Stimulated activated CD8-positive, alpha-beta memory T cell treated with anti-CD3 and anti-CD28 coated beads, Interleukin-15, amount 100 ng/mL, for 48 hours (primary cell): ENCODE measurements at regions not wholly inside any gene's neighbourhood (a gene's known extent, or its start where the extent isn't known, plus 50 kb on each side); places are given as distances from the start of the nearest gene placed in this dataset.

Experiments
- DNase-seq, 2 donors: peaks; one replicate each; pipeline ENCODE4 v3.0.0-alpha.2; 2020; ENCODE audit warnings: low read depth in 2 of 2

GRCh38 chr18:32621034-32621433 lies 150.4 kb upstream of the GAREM1 start:
- DNase-seq: no peak

DNA sequence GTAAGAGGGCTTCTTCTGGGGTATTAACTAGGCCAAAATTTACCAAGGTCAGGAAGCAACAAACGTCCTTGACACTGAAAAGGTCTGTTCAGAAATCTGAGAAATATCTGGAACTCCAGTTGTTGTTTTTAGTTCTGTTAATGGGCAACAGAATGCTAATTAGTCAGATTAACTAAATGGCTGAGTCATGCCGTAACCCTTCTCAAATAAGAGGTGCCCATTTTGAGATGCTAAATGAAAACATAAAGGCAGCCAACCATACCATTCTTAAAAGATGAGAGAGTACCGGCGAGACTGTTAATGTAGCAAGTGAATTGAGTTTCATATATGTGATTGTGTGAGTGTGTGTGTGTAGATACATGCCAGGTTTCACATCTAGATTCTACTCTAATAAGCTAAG lies 147.9 kb upstream of the GAREM1 start:
- no peak for DNase-seq

- DNase-seq: no peak
Measured at GRCh38 chr18:32613821-32614220, 143.1 kb upstream of the GAREM1 start.

- DNase-seq: no peak
Measured at GRCh38 chr18:32612651-32613050, 142.0 kb upstream of the GAREM1 start.

DNA sequence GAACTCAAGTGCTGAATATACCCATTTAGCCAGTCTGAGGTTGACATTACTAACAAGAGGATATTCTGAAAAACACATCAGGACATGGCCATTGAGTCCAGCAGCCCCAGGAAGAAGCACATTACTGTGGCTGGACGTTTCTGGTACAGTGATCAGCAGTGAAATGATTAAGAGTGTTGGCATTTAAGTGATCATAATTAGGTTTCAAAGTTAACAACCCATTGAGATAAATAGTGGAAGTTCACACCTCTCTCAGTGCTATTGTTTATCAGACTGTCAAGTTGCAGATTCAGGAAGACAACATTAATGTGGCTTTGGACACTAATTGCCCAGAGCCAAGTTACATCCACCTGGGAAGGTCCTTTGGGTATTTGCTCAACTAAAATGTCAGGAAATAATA lies 139.5 kb upstream of the GAREM1 start:
- no peak for DNase-seq

DNA sequence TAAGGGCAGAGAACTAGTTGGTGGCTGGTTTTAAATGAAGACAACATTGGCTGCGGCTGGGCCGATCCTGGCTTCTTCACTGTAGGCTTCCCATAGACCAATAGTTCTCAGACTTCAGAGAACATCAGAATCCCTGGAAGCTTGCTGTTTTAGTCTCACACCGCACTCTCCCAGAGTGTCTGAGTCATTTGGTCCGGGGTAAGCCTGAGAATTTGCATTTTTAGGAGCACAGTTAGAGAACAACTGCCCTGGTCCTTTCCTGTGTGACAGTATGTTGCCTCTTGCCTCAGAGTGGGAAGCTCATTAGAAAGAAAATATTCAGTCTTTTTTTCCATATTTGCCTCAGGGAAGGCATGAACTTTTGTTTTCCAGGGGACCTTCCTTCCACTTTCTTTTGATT lies 137.1 kb upstream of the GAREM1 start:
- no peak for DNase-seq

DNA sequence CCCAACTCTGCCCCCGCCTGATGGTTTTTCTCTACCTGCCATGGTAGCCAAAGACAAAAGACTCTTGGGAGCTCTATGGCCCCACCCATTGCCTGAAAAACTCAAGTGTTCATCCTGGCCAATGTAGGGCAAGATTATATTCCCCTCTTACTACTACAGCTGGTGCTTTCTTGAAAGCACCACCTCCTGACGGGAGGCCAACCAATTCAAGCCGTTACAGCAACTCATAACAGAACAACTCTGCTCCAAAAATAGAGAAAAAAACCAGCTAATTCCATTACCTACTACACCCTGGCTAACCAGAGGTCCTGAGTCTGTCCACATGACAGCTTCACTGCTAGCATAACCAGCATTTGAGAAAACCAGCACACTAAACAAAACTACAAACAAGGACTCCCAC lies 127.5 kb upstream of the GAREM1 start:
- DNase-seq: no peak

GRCh38 chr18:32596501-32596900 lies 125.8 kb upstream of the GAREM1 start:
- DNase-seq: no peak

DNA sequence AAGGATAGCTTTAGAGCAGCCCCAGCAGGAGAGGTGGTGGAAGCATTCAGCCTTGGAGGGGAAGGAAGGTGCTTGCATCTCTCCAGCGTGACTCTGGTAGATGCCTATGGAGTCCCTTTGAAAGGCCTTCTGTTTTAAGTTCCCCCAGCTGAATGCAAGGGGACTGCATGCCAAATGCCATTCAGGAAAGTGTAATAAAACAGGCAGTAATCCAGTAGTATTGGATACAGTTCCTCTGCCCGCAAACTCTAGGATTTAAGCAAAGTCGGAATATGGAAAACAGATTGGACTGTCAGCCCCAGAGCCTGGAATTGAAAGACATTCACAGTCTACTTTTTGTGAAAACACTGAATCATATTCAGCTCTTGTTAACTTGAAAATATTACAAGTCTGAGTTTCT lies 125.2 kb upstream of the GAREM1 start:
- DNase-seq: no peak

DNA sequence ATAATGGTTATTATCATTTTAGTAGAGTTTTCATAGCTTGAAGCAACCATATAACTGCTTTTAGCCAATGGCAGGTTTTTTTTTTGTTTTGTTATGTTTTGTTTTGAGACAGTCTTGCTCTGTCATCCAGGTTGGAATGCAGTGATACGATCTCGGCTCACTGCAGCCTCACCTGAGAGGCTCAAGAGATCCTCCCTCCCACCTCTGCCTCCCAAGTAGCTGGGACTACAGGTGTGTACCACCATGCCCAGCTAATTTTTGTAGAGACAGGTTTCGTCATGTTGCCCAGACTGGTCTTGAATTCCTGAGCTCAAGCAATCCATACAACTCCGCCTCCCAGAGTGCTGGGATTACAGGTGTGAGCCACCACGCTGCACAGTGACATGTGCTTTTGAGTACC lies 117.5 kb upstream of the GAREM1 start:
- DNase-seq: no peak

DNA sequence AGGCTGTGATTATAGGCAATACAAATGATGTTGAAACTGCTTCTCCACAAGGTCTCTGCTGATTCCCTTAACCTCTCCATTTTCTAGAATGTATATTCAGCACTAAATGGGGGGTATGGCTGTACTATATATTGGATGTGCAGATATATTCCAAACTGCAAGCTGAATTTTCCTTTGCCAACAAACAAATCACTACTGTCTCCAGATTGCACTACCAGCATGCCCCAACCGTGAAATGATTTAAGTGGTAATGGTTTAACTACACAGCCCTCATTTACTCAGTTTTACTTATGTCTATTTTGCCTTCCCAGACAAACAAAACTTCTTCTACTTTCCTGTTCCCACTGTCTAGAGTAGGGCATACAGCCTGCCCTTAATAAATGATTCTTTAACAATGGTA lies 112.7 kb upstream of the GAREM1 start:
- DNase-seq: no peak

- DNase-seq: no peak
Measured at GRCh38 chr18:32582455-32582854, 111.8 kb upstream of the GAREM1 start.

DNA sequence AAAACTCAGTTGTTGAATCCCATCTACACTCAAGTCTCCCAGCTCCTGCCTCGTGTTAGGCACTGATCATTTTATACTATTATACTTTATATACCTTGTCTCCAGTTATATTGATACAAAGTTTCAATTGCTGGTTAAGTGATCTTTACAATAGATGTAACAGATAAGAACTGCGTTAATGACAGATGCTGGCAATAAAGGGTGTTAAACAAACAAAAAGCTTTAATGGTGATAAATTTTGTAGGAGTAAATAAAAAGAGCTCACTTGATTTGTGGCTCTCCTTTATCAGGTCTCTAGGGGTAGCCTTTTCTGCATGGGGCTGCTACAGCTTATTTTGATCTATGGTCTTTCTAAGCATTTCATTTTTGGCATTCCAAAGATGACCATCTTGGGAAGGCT lies 106.9 kb upstream of the GAREM1 start:
- DNase-seq: no peak

DNA sequence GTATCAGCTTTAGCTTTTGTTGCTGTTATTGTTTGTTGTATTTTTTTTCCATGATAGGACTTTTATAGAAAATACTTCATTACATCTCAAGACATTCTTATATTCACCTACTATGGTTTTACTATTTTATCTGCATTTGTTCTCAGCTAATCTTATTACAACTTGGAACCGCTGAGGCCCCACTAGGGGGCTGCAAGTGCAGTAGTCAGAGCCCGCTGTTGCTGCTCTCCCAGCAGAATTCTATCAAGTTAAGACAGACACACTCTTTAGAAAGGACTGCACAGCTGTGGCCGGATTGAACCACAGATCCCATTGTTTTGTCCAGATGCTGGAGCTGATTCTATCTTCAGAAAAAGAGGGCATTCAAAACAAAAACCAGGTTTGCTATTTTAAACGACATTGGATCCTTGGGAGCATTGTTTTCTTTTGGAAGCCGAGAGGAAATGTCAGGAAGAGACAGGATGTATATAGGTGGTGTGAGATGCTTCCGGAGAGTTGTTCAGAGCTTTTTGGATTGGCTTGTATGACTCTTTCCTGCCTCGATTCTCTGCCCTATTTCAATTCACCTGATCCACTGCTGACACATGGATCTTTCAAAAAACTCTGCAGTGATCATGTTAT lies 105.7 kb upstream of the GAREM1 start:
- no peak for DNase-seq

GRCh38 chr18:32566960-32567359 lies 96.3 kb upstream of the GAREM1 start:
- DNase-seq: no peak

GRCh38 chr18:32553640-32554365 lies 83.1 kb upstream of the GAREM1 start:
- DNase-seq: no peak

GRCh38 chr18:32553174-32553573 lies 82.5 kb upstream of the GAREM1 start:
- DNase-seq: no peak

DNA sequence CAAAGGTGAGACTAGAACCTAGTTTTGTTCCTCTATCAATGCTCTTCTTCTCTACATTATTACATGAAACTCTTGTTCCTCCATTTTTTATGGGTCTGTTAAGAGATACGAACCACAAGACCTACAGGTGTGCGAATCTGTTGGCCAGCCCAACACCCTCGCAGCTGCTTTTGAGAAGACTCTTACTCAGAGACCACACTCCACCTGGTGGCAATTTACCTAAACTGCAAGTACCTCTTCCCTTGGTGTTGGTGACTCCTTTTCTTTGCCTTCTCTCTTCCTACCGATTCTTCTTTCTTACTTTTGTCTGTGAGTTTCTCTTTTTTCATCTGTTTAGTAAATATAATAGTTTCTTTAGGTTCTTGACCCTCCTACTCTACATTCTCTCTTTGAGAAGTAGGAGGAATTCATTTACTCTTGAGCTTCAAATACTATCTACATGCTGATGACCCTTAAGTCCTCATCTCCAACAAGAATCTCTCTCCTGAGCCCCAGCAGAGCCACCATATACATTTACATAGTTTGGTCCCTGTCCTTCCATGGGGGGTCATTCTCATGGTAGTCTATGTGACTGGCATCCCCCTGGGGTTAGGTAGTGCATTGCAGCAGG lies 81.8 kb upstream of the GAREM1 start:
- peak; percentile 13 to 20 for DNase-seq

DNA sequence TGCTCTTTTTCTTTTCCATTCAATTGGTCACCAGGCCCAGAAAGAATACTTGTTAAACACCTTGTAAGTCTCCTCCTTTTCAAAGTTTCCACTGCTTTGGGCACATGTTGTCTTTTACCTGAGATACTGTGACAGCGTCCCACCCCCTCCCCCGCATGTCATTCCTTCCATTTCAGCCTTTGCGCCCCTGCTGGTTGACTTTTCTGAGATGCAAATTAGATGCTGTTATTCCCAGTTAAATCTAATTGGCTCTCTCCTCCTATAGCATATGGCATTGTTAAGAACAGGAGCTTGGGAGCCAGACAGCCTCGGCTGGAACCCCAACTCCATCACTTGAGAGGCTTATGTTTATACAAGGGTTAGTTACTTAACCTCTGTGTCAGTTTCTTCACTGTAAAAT lies 80.3 kb upstream of the GAREM1 start:
- DNase-seq: no peak

- DNase-seq: peak in 1 of 2 donors; percentile 14
Measured at GRCh38 chr18:32549248-32550110, 78.8 kb upstream of the GAREM1 start.

GRCh38 chr18:32548688-32549087 lies 78.0 kb upstream of the GAREM1 start:
- DNase-seq: no peak

DNA sequence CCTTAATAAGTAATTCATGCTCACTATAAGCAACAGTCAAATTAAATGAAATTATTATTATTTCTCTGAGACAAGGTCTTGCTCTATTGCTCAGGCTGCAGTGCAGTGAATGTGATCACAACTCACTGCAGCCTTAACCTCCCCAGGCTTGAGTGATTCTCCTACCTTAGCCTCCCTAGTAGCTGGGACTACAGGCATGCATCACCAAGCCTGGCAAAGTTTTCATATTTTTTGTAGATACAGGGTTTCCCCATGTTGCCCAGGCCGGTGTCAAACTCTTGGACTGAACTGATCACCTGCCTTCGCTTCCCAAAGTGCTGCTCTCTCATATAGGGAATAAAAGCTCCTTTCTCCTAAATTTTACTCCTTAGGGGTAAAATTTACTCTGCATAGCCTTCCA lies 74.9 kb upstream of the GAREM1 start:
- no peak for DNase-seq
